Calu3 (cell line): ENCODE measurements at regions not wholly inside any gene's neighbourhood (a gene's known extent, or its start where the extent isn't known, plus 50 kb on each side); places are given as distances from the start of the nearest gene placed in this dataset.

Experiments
- BruUV-seq: library from RNA; stranded (reverse); fragments of 400-500 nt; replicated peaks from 2 replicates; lab custom pipeline; 2021; lab: Mats Ljungman, UMichigan
- CTCF ChIA-PET: fragments of 300-600 bp; sonication (Branson Sonifier 250); formaldehyde crosslinking; loops from one replicate; lab custom pipeline; 2022; ENCODE audit warnings: antibody characterized with exemption; lab: Charles Lee
- DNase-seq: peaks from one replicate; pipeline ENCODE4 v3.0.0; 2022
- H3K27ac Mint-ChIP-seq: one replicate; pipeline ENCODE4 v1.8.0; 2022; ENCODE audit warnings: mixed read lengths; ENCODE audit not compliant: unreplicated experiment
- H3K27me3 Mint-ChIP-seq: one replicate; pipeline ENCODE4 v1.8.0; 2022; ENCODE audit warnings: mixed read lengths; ENCODE audit not compliant: unreplicated experiment
- H3K36me3 Mint-ChIP-seq: one replicate; pipeline ENCODE4 v1.8.0; 2022; ENCODE audit warnings: mild to moderate bottlenecking, moderate library complexity, mixed read lengths; ENCODE audit not compliant: insufficient read depth, unreplicated experiment
- H3K4me1 Mint-ChIP-seq: one replicate; pipeline ENCODE4 v1.8.0; 2022; ENCODE audit warnings: mild to moderate bottlenecking, low read depth, mixed read lengths; ENCODE audit not compliant: unreplicated experiment
- H3K4me3 Mint-ChIP-seq: one replicate; pipeline ENCODE4 v1.8.0; 2022; ENCODE audit warnings: mild to moderate bottlenecking, low read depth, moderate library complexity, mixed read lengths; ENCODE audit not compliant: unreplicated experiment
- H3K9me3 Mint-ChIP-seq: one replicate; pipeline ENCODE4 v1.8.0; 2022; ENCODE audit warnings: low read depth, mixed read lengths; ENCODE audit not compliant: unreplicated experiment
- intact Hi-C: fragments of 100-400 bp; cut with micrococcal nuclease; formaldehyde crosslinking; loops from one replicate; pipeline ENCODE4 v1.10.0; 2022; ENCODE audit not compliant: unreplicated experiment
- TF ChIP-seq, protein P1 (sequence below): fragments of 200-600 bp; IDR thresholded peaks from one replicate; pipeline ENCODE4 v1.8.0; 2022; ENCODE audit warnings: antibody characterized with exemption; ENCODE audit not compliant: unreplicated experiment

DNA sequence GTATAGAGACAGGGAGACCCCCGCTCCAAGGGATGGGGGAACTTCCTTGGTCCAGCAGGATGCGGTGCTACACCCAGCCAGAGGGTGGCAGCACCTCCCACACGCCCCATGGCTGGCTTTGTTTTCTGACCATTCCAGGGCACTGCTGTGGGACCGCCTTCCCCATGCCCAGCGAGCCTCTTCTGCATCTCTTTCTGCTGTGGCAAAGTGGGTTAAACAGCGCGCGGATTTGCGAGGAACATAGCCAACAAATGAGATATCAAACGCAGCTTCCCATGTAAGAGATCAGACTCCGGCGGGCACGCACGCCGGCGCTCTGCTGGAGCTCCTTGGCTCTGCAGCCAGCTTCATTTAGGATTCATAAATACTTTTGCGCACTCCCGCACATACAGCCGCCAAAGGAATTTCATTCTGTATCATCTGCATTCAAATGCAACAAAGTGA is 485.8 kb upstream of the CADM1 start:
- no peak for DNase-seq
- H3K27me3 Mint-ChIP-seq: no peaks in the 10 kb centered on the region
- H3K27ac Mint-ChIP-seq: no peak overlapping the region
- peaks cover 11% of the 10 kb centered on the region for H3K9me3 Mint-ChIP-seq
- H3K4me3 Mint-ChIP-seq: no peak overlapping the region
- intact Hi-C loops: no loop called here
- no TSS peak for BruUV-seq
- TF ChIP-seq, protein P1, sequence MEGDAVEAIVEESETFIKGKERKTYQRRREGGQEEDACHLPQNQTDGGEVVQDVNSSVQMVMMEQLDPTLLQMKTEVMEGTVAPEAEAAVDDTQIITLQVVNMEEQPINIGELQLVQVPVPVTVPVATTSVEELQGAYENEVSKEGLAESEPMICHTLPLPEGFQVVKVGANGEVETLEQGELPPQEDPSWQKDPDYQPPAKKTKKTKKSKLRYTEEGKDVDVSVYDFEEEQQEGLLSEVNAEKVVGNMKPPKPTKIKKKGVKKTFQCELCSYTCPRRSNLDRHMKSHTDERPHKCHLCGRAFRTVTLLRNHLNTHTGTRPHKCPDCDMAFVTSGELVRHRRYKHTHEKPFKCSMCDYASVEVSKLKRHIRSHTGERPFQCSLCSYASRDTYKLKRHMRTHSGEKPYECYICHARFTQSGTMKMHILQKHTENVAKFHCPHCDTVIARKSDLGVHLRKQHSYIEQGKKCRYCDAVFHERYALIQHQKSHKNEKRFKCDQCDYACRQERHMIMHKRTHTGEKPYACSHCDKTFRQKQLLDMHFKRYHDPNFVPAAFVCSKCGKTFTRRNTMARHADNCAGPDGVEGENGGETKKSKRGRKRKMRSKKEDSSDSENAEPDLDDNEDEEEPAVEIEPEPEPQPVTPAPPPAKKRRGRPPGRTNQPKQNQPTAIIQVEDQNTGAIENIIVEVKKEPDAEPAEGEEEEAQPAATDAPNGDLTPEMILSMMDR: no peak
- CTCF ChIA-PET: no interaction called here
- H3K4me1 Mint-ChIP-seq: no peaks in the 10 kb centered on the region
- H3K36me3 Mint-ChIP-seq: no peaks in the 10 kb centered on the region

DNA sequence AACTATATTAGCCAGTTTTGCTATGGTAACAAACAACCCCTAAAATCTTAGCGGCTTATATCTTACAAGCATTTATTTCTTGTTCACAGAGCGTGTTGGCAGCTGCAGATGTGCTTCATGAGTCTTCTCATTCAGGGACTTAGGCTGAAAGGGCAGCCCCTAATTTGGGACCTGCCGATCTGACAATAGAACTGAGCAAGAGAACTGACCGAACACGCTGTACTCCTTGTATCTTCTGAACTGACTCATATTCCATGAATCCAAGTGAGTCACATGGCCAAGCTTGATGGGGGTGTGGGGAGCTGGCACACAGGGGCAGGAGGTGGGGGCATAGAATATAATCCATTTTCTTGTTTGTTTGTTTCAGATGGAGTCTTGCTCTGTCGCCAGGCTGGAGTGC is 481.7 kb upstream of the CADM1 start:
- peaks cover 8% of the 10 kb centered on the region for H3K9me3 Mint-ChIP-seq
- no peak for DNase-seq
- H3K36me3 Mint-ChIP-seq: no peaks in the 10 kb centered on the region
- TF ChIP-seq, protein P1: no peak
- no peaks in the 10 kb centered on the region for H3K27me3 Mint-ChIP-seq
- intact Hi-C loops: no loop called here
- CTCF ChIA-PET: no interaction called here
- no peak overlapping the region for H3K27ac Mint-ChIP-seq
- no peak overlapping the region for H3K4me3 Mint-ChIP-seq
- no TSS peak for BruUV-seq
- H3K4me1 Mint-ChIP-seq: no peaks in the 10 kb centered on the region

DNA sequence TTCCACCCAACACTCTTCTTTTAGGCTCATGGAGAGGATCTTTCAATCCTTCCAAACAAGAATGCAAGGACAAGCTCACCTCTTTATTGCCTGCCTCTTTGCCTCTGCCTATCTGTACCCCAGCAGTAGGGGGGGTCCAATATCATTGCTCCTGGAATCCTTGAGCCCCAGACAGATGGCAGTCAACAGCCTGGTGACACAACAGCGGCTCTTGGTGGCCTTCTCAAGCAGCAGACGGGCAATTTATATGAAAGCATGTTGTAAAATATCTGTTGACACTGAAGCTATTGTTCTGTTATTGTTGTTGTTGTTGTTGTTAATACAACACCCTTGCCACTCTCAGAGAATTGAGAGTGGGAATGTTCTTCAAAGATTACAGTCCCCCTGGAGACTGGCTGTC is 480.0 kb upstream of the CADM1 start:
- BruUV-seq: no TSS peak
- H3K36me3 Mint-ChIP-seq: no peaks in the 10 kb centered on the region
- CTCF ChIA-PET: no interaction called here
- intact Hi-C loops: no loop called here
- no peaks in the 10 kb centered on the region for H3K27me3 Mint-ChIP-seq
- TF ChIP-seq, protein P1: no peak
- H3K27ac Mint-ChIP-seq: no peak overlapping the region
- H3K4me3 Mint-ChIP-seq: no peak overlapping the region
- DNase-seq: no peak
- H3K9me3 Mint-ChIP-seq: peaks cover 8% of the 10 kb centered on the region
- H3K4me1 Mint-ChIP-seq: no peaks in the 10 kb centered on the region

DNA sequence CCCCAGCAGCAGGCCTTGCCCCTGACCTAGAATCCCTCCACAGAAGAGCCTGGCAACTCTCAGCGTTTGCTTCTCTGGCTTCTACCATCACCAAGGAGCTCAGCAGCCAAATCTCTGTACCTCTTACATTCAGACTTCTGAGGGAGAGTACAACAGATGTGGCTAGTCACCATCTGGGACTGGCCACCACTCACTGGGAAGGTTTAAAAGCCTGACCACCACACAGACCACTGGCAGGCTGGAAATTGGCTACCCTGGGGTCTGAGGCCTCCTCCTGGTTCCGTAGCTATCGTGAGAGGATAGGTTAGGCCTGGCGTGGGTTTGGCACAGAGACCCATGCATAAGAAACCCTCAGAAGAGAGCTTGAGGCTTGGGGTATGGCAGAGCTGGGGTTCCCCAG is 478.5 kb upstream of the CADM1 start:
- CTCF ChIA-PET: no interaction called here
- intact Hi-C loops: no loop called here
- TF ChIP-seq, protein P1: no peak
- Mint-ChIP-seq H3K36me3 (no peaks in the 10 kb centered on the region), H3K4me3 (no peak overlapping the region), H3K4me1 (no peaks in the 10 kb centered on the region), H3K27me3 (no peaks in the 10 kb centered on the region), H3K9me3 (peaks cover 6% of the 10 kb centered on the region), H3K27ac (no peak overlapping the region)
- DNase-seq: no peak
- BruUV-seq: no TSS peak
